Thoracic aorta (tissue), 2 donors: ENCODE measurements at regions not wholly inside any gene's neighbourhood (a gene's known extent, or its start where the extent isn't known, plus 50 kb on each side); places are given as distances from the start of the nearest gene placed in this dataset.
"Not testable (repeated sequence)": the region's sequence is repeated elsewhere in the genome, so short reads cannot be mapped to it uniquely, and the experiment has no call there.

Experiments used
- ATAC-seq: fragments of 150-250 bp; one replicate; pipeline ENCODE4 v1.8.0; 2017; ENCODE audit warnings: low read depth; ENCODE audit not compliant: insufficient number of reproducible peaks, low FRiP score
- DNase-seq: peaks from one replicate; pipeline ENCODE4 v3.0.0-alpha.2; 2020; ENCODE audit warnings: low spot score
- H3K27ac ChIP-seq, 2 donors: fragments of 200-600 bp; sonication (generic); 1 replicate in 1 of 2; 2 replicates in 1 of 2; pipeline ENCODE4 v1.5.1; 2016; ENCODE audit warnings: mild to moderate bottlenecking in 2 of 2, moderate library complexity in 2 of 2
- H3K27me3 ChIP-seq: fragments of 200-600 bp; sonication (generic); replicated peaks from 2 replicates; pipeline ENCODE4 v1.6.0; 2016; ENCODE audit warnings: mild to moderate bottlenecking; ENCODE audit not compliant: insufficient read depth
- H3K36me3 ChIP-seq: fragments of 200-600 bp; sonication (generic); one replicate; pipeline ENCODE4 v1.5.1; 2016
- H3K4me1 ChIP-seq, 2 donors: fragments of 200-600 bp; sonication (generic); 1 replicate in 1 of 2; 2 replicates in 1 of 2; pipeline versions ENCODE4 v1.5.1 to v1.6.0; 2016; ENCODE audit warnings: low read depth in 2 of 2, mild to moderate bottlenecking in 1 of 2; ENCODE audit not compliant: control insufficient read depth in 1 of 2
- H3K4me3 ChIP-seq: fragments of 200-600 bp; sonication (generic); 2 replicates; pipeline ENCODE4 v1.5.1; 2016; ENCODE audit warnings: mild to moderate bottlenecking
- H3K9me3 ChIP-seq: fragments of 200-600 bp; sonication (generic); 2 replicates; pipeline ENCODE4 v1.5.1; 2016
- CTCF ChIP-seq: fragments of 200-600 bp; sonication (generic); IDR thresholded peaks from one replicate; pipeline ENCODE4 v1.5.1; 2019; ENCODE audit warnings: antibody characterized with exemption

GRCh38 chr7:119903085-119903484, 369.9 kb upstream of the KCND2 start:
- DNase-seq (no peak), ATAC-seq (no peak)
- Histone ChIP-seq H3K9me3 (no peaks in the 10 kb centered on the region), H3K36me3 (no peaks in the 10 kb centered on the region), H3K4me3 (no peak overlapping the region), H3K27ac (no peak overlapping the region), H3K4me1 (no peaks in the 10 kb centered on the region), H3K27me3 (no peaks in the 10 kb centered on the region)
- no peak for TF ChIP-seq CTCF

DNA sequence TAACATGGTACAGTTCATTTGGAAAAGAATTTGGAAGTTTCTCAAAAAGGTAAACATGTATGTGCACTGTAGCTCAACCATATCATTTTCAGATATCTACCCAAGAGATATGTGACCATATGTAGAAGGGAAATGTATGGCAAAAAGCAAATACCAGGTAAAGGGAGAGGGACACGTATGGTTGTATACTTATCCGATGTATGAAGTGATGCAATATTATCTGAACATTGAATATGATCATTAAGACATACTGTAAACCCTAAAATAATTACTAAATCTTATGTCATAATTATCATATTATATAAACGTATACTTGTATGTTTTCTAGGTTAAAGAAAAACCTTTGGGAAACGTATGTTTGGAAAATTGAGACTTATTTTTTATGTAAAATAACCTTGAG, 367.5 kb upstream of the KCND2 start:
- no peak overlapping the region for H3K4me3 ChIP-seq
- DNase-seq (no peak), ATAC-seq (no peak)
- H3K9me3 ChIP-seq, result no peaks in the 10 kb centered on the region
- H3K36me3 ChIP-seq, result no peaks in the 10 kb centered on the region
- no peaks in the 10 kb centered on the region for H3K27me3 ChIP-seq
- H3K27ac ChIP-seq, result no peak overlapping the region
- H3K4me1 ChIP-seq, result no peaks in the 10 kb centered on the region
- TF ChIP-seq CTCF, result no peak

DNA sequence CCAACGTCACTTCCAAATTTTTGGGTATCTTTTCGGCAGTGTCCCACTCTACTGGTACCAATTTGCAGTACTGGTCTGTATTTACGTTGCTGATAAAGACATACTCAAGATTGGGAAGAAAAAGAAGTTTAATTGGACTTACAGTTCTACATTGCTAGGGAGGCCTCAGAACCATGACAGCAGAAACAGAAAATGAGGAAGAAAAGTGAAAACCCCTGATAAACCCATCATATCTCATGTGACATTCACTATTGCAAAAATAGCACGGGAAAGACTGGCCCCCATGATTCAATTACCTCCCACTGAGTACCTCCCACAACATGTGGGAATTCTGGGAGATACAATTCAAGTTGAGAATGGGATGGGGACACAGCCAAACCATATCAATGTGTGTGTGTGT, 364.0 kb upstream of the KCND2 start:
- ATAC-seq (no peak), DNase-seq (no peak)
- TF ChIP-seq CTCF, result no peak
- Histone ChIP-seq H3K4me1 (no peaks in the 10 kb centered on the region), H3K4me3 (no peak overlapping the region), H3K27me3 (no peaks in the 10 kb centered on the region), H3K9me3 (no peaks in the 10 kb centered on the region), H3K27ac (no peak overlapping the region), H3K36me3 (no peaks in the 10 kb centered on the region)

DNA sequence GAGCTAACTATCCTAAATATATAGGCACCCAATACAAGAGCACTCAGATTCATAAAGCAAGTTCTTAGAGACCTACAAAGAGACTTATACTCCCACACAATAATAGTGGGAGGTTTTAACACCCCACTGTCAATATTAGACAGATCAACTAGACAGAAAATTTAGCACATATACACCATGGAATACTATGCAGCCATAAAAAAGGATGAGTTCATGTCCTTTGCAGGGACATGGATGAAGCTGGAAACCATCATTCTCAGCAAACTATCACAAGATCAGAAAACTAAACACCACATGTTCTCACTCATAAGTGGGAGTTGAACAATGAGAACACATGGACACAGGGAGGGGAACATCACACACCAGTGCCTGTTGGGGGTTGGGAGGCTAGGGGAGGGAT, 358.9 kb upstream of the KCND2 start:
- H3K27ac ChIP-seq, H3K27me3 ChIP-seq, H3K4me1 ChIP-seq, ATAC-seq, H3K36me3 ChIP-seq, H3K9me3 ChIP-seq, DNase-seq, H3K4me3 ChIP-seq: not testable (repeated sequence)

GRCh38 chr7:119916501-119916900, 356.5 kb upstream of the KCND2 start:
- DNase-seq, result no peak
- no peak for TF ChIP-seq CTCF
- Histone ChIP-seq H3K4me3 (no peak overlapping the region), H3K4me1 (no peaks in the 10 kb centered on the region), H3K9me3 (no peaks in the 10 kb centered on the region), H3K27me3 (no peaks in the 10 kb centered on the region), H3K36me3 (no peaks in the 10 kb centered on the region), H3K27ac (no peak overlapping the region)
- ATAC-seq, result no peak

DNA sequence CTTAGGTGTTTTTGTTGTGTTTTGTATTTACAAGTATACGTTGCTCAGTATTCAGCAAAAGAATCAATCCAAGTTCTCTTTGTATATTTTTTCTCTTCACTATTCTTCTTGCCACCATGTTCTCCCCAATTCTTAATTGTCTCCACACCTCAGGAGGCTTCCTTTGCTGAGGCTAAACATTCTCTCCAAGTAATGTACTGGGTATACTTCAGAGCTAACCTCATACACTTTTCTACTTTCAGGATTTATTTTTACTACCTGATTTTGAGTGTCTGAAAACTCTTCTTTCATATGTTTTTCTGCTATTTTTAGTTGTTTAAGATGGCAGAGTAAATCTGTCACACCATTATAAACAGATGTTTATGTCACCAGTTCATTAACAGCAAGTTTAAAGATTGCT, 354.8 kb upstream of the KCND2 start:
- TF ChIP-seq CTCF, result no peak
- H3K4me3 ChIP-seq, result no peak overlapping the region
- H3K9me3 ChIP-seq, result no peaks in the 10 kb centered on the region
- ATAC-seq (no peak), DNase-seq (no peak)
- H3K27ac ChIP-seq, result no peak overlapping the region
- no peaks in the 10 kb centered on the region for H3K4me1 ChIP-seq
- no peaks in the 10 kb centered on the region for H3K36me3 ChIP-seq
- no peaks in the 10 kb centered on the region for H3K27me3 ChIP-seq
